ENCODE measurements at regions not wholly inside any gene's neighbourhood (a gene's known extent, or its start where the extent isn't known, plus 50 kb on each side); places are given as distances from the start of the nearest gene placed in this dataset.

GRCh38 chr10:14412624-14413023, 81.9 kb upstream of the FRMD4A start:
- Histone ChIP-seq H3K36me3 (replicated peaks in 1 of 2) (no peaks in the 10 kb centered on the region), H3K27ac (no peak overlapping the region), H3K9me3 (replicated peaks in 1 of 3) (no peaks in the 10 kb centered on the region), H3K4me1 (replicated peaks in 1 of 2) (peaks cover 0 to 6% of the 10 kb centered on the region in 2 donors), H3K4me3 (no peak overlapping the region), H3K27me3 (no peaks in the 10 kb centered on the region)
- no peak for DNase-seq
- TF ChIP-seq POLR2A (IDR thresholded peaks at IDR 0.05) (no peak), CTCF (IDR thresholded peaks at IDR 0.05) (no peak)
- 28 to 43% (median 37%) methylated on average over 2 of the region's 2 CpGs for WGBS, 4 donors
- intact Hi-C loops (cut with DNase I) = no loop called here

- no peaks in the 10 kb centered on the region for H3K9me3 ChIP-seq (replicated peaks in 1 of 3)
- no peak overlapping the region for H3K4me3 ChIP-seq
- DNase-seq = no peak
- H3K4me1 ChIP-seq (replicated peaks in 1 of 2) = peaks cover 0 to 6% of the 10 kb centered on the region in 2 donors
- intact Hi-C loops (cut with DNase I) = no loop called here
- WGBS, 4 donors = 74 to 81% (median 75%) methylated on average over 3 of the region's 3 CpGs
- H3K36me3 ChIP-seq (replicated peaks in 1 of 2) = no peaks in the 10 kb centered on the region
- no peak overlapping the region for H3K27ac ChIP-seq
- H3K27me3 ChIP-seq = peaks cover 4% of the 10 kb centered on the region
- no peak for TF ChIP-seq CTCF (IDR thresholded peaks at IDR 0.05)
- TF ChIP-seq POLR2A (IDR thresholded peaks at IDR 0.05) = no peak
Measured at GRCh38 chr10:14409856-14410458, 79.2 kb upstream of the FRMD4A start.

- DNase-seq = no peak
- H3K36me3 ChIP-seq (replicated peaks in 1 of 2) = no peaks in the 10 kb centered on the region
- H3K4me3 ChIP-seq = no peak overlapping the region
- H3K27me3 ChIP-seq = peaks cover 7% of the 10 kb centered on the region
- peaks cover 0 to 6% of the 10 kb centered on the region in 2 donors for H3K4me1 ChIP-seq (replicated peaks in 1 of 2)
- H3K9me3 ChIP-seq (replicated peaks in 1 of 3) = no peaks in the 10 kb centered on the region
- 79 to 88% (median 84%) methylated on average over 4 of the region's 4 CpGs for whole genome bisulfite sequencing, 4 donors
- no peak overlapping the region for H3K27ac ChIP-seq
- intact Hi-C loops (cut with DNase I) = no loop called here
- TF ChIP-seq CTCF (IDR thresholded peaks at IDR 0.05) = no peak
- no peak for TF ChIP-seq POLR2A (IDR thresholded peaks at IDR 0.05)
Measured at GRCh38 chr10:14409247-14409646, 78.5 kb upstream of the FRMD4A start.

- peaks cover 7% of the 10 kb centered on the region for H3K27me3 ChIP-seq
- WGBS, 4 donors = 78 to 88% (median 82%) methylated on average over 2 of the region's 2 CpGs
- H3K9me3 ChIP-seq (replicated peaks in 1 of 3) = no peaks in the 10 kb centered on the region
- no peaks in the 10 kb centered on the region for H3K36me3 ChIP-seq (replicated peaks in 1 of 2)
- DNase-seq = no peak
- no peak overlapping the region for H3K27ac ChIP-seq
- intact Hi-C loops (cut with DNase I) = no loop called here
- TF ChIP-seq POLR2A (IDR thresholded peaks at IDR 0.05) = no peak
- TF ChIP-seq CTCF (IDR thresholded peaks at IDR 0.05) = no peak
- H3K4me1 ChIP-seq (replicated peaks in 1 of 2) = peaks cover 0 to 6% of the 10 kb centered on the region in 2 donors
- H3K4me3 ChIP-seq = no peak overlapping the region
Measured at GRCh38 chr10:14408139-14408538, 77.4 kb upstream of the FRMD4A start.
